ENCODE measurements at regions not wholly inside any gene's neighbourhood (a gene's known extent, or its start where the extent isn't known, plus 50 kb on each side); places are given as distances from the start of the nearest gene placed in this dataset.

DNA sequence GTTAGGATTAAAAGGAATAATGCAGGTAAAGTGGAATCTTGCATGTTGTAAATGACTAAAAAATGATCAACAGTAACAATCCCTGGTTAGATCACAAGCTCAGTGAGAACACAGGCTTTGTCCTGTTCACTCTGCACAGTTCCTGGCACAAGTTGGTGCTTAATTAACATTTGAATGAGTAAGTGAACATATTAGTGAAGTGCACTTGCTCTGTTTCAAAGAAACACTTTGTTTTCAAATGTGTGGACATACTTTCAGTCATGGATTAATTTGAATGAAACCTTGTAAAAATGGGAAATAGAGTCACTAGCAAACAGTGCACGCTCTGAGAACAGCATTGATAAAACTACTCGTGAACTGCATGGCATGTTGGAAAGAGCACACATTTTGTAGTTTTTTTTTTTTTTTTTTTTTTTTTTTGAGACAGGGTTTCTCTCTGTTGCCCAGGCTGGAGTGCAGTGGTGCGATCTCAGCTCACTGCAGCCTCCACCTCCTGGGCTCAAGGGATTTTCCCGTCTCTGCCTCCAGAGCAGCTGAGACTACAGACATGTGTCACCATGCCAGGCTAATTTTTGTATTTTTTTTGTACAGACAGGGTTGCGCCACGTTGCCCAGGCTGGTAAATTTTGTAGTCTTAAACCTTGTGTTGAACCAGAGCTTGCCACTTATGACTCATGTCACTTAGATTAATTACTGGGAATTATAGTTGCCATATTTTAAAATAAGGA, 159.9 kb downstream of the LURAP1L start:
- TF ChIP-seq, protein P1, sequence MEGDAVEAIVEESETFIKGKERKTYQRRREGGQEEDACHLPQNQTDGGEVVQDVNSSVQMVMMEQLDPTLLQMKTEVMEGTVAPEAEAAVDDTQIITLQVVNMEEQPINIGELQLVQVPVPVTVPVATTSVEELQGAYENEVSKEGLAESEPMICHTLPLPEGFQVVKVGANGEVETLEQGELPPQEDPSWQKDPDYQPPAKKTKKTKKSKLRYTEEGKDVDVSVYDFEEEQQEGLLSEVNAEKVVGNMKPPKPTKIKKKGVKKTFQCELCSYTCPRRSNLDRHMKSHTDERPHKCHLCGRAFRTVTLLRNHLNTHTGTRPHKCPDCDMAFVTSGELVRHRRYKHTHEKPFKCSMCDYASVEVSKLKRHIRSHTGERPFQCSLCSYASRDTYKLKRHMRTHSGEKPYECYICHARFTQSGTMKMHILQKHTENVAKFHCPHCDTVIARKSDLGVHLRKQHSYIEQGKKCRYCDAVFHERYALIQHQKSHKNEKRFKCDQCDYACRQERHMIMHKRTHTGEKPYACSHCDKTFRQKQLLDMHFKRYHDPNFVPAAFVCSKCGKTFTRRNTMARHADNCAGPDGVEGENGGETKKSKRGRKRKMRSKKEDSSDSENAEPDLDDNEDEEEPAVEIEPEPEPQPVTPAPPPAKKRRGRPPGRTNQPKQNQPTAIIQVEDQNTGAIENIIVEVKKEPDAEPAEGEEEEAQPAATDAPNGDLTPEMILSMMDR (IDR thresholded peaks at IDR 0.05 in 8 of 11, conservative IDR thresholded peaks at IDR 0.05 in 3 of 11): no peak
- no peak for TF ChIP-seq POLR2A (IDR thresholded peaks at IDR 0.05)
